ENCODE measurements at regions not wholly inside any gene's neighbourhood (a gene's known extent, or its start where the extent isn't known, plus 50 kb on each side); places are given as distances from the start of the nearest gene placed in this dataset.

- no peak for TF ChIP-seq ZNF462 (CRISPR knock-in tag; IDR thresholded peaks at IDR 0.05)
- TF ChIP-seq, protein P1, sequence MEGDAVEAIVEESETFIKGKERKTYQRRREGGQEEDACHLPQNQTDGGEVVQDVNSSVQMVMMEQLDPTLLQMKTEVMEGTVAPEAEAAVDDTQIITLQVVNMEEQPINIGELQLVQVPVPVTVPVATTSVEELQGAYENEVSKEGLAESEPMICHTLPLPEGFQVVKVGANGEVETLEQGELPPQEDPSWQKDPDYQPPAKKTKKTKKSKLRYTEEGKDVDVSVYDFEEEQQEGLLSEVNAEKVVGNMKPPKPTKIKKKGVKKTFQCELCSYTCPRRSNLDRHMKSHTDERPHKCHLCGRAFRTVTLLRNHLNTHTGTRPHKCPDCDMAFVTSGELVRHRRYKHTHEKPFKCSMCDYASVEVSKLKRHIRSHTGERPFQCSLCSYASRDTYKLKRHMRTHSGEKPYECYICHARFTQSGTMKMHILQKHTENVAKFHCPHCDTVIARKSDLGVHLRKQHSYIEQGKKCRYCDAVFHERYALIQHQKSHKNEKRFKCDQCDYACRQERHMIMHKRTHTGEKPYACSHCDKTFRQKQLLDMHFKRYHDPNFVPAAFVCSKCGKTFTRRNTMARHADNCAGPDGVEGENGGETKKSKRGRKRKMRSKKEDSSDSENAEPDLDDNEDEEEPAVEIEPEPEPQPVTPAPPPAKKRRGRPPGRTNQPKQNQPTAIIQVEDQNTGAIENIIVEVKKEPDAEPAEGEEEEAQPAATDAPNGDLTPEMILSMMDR (conservative IDR thresholded peaks at IDR 0.05; ENCODE audit: low read depth in 2 of 2) = no peak
- TF ChIP-seq ZNF114 (CRISPR knock-in tag; IDR thresholded peaks at IDR 0.05) = no peak
- TF ChIP-seq POLR2AphosphoS5 (IDR thresholded peaks at IDR 0.05; ENCODE audit: low read depth) = no peak
- TF ChIP-seq ETS1 (IDR thresholded peaks at IDR 0.05) = no peak
- TF ChIP-seq EZH2 (IDR thresholded peaks at IDR 0.05; ENCODE audit: low read depth, unreplicated experiment) = no peak
- no peak for TF ChIP-seq EZH2phosphoT487 (IDR thresholded peaks at IDR 0.05; ENCODE audit: unreplicated experiment)
Measured at GRCh38 chr2:14702258-14702657, 69.7 kb downstream of the LRATD1 start (continued).

Measured in GM23338 (cell line).